GM12875 (cell line): ENCODE measurements at regions not wholly inside any gene's neighbourhood (a gene's known extent, or its start where the extent isn't known, plus 50 kb on each side); places are given as distances from the start of the nearest gene placed in this dataset.
"Not testable (repeated sequence)": the region's sequence is repeated elsewhere in the genome, so short reads cannot be mapped to it uniquely, and the experiment has no call there.

ENCODE experiments used
- H3K4me3 ChIP-seq: one replicate; pipeline ENCODE4 v1.5.1; 2011; ENCODE audit warnings: low read depth, low read length, control low read depth
- CTCF ChIP-seq: IDR thresholded peaks from 2 replicates; pipeline ENCODE4 v1.5.1; 2011; ENCODE audit warnings: low read depth, mild to moderate bottlenecking, control low read depth, inconsistent platforms, low read length, moderate library complexity, borderline replicate concordance; ENCODE audit not compliant: insufficient read depth

- no peak for TF ChIP-seq CTCF
- no peak overlapping the region for H3K4me3 ChIP-seq
These were observed 935.3 kb upstream of the KLHL29 start for GRCh38 chr2:22449696-22450095.

- no peak overlapping the region for H3K4me3 ChIP-seq
- no peak for TF ChIP-seq CTCF
These were observed 934.1 kb upstream of the KLHL29 start for GRCh38 chr2:22450831-22451230.

- no peak overlapping the region for H3K4me3 ChIP-seq
- TF ChIP-seq CTCF, result no peak
These were observed 930.0 kb upstream of the KLHL29 start for GRCh38 chr2:22454826-22455485.

- TF ChIP-seq CTCF, result no peak
- H3K4me3 ChIP-seq, result no peak overlapping the region
These were observed 926.5 kb upstream of the KLHL29 start for GRCh38 chr2:22458440-22458839.

GRCh38 chr2:22475103-22475502 is 909.9 kb upstream of the KLHL29 start:
- H3K4me3 ChIP-seq, result not testable (repeated sequence)

DNA sequence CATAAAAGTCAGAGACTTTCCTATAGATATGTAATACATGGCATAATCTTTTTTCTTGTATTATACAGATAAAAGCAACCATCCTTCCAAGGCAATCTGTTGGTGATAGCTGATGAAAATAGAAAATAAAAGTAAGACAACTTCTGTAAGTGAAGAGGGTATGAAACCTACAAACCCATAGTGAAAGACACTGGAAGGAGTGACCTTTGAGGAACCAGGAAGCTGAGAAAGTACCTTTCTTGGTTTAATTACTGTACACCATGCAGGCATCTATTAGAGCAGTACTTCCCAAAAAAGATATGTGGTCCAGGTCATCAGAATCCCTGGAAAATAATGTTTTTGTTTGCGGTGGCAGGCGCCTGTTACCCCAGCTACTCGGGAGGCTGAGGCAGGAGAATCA is 906.6 kb upstream of the KLHL29 start:
- no peak overlapping the region for H3K4me3 ChIP-seq
- no peak for TF ChIP-seq CTCF

GRCh38 chr2:22481486-22482259 is 903.3 kb upstream of the KLHL29 start:
- no peak overlapping the region for H3K4me3 ChIP-seq
- TF ChIP-seq CTCF, result no peak

DNA sequence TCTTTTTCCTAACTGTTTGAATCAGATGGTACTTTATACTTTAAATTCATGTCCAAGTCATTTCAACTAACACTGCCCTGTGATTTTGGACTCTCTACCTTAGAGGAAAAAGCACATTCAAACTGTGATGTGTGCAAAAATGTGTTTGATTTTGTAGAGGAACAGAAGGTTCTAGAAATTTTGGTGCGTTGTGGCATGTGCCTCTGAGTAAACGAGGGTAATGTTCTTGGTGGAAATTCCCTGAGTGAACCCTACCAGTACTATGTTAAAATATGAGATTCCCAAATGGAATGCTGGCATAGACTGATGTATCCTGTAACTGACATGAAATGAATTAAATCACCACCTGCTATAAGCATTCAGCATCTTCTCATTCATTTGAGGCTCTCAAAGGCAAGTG is 901.9 kb upstream of the KLHL29 start:
- H3K4me3 ChIP-seq, result no peak overlapping the region
- TF ChIP-seq CTCF, result no peak
